Activated CD4-positive, alpha-beta T cell treated with anti-CD3 and anti-CD28 coated beads, Interleukin-2, amount 50 U/mL, for 4 hours (primary cell): ENCODE measurements at regions not wholly inside any gene's neighbourhood (a gene's known extent, or its start where the extent isn't known, plus 50 kb on each side); places are given as distances from the start of the nearest gene placed in this dataset.
"Not testable (repeated sequence)": the region's sequence is repeated elsewhere in the genome, so short reads cannot be mapped to it uniquely, and the experiment has no call there.

ENCODE experiments used
- DNase-seq, 2 experiments: peaks; one replicate each; pipeline ENCODE4 v3.0.0-alpha.2; 2020

DNA sequence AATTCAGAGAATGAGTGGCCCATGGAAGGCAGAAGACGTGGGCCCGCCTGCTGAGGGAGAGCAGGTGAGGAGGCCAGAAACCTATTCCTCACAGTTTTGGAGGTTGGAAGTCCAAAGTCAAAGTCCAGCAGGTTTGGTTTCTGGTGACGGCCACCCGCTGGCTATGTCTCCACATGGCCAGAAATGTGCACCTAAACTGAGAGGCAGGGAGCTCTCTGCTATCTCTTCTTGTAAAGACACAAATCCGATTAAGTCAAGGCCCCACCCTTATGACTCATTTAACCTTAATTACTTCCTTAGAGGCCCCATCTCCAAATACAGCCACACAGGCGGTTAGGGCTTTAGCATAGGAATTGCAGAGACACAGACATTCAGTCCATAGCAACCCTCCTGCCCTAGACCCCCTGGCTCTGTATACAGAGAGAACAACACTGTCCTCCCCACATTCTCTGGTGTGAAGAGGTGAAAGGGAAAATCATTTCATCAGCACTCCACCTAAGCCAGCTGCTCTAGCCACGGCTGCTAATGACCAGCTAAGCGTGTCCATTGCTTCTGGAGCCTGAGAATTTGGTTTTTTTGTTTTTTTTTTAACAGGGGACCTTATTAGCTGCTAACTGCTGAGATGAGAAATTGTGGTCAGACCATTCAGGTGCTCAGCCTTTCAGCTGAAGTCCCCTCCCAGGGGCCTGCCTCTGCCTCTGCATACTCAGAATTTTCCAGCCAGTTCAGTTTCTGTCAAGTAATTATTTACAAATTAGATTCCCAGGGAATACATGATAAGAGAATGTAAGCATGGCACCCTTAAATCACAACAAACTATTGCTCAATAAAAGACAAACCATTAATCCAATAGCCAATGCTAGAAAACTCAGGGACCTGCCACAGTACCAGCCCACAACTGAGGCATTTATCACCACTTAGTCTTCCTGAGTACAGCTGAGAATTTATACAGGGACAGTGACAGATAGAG, 368.7 kb upstream of the ID2 start:
- no peak for DNase-seq

DNA sequence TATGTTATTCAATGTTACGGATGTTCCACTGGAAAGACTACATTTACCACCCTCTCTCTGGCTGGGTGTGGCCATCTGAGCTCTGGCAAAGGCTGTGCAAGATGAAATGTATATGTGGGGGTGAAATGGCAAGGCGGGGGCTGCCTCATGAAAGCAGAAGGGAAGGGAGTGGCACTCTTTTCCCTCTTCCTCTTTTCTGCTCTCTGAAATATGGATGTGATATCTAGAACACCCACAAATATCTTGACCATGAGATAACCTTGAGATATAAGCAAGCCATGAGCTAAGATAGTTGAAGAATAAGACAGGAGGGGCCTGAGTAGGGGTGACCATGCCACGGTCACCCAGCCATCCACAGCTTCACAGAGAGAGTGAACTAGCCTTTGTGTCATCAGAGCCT, 367.8 kb upstream of the ID2 start:
- DNase-seq: no peak

DNA sequence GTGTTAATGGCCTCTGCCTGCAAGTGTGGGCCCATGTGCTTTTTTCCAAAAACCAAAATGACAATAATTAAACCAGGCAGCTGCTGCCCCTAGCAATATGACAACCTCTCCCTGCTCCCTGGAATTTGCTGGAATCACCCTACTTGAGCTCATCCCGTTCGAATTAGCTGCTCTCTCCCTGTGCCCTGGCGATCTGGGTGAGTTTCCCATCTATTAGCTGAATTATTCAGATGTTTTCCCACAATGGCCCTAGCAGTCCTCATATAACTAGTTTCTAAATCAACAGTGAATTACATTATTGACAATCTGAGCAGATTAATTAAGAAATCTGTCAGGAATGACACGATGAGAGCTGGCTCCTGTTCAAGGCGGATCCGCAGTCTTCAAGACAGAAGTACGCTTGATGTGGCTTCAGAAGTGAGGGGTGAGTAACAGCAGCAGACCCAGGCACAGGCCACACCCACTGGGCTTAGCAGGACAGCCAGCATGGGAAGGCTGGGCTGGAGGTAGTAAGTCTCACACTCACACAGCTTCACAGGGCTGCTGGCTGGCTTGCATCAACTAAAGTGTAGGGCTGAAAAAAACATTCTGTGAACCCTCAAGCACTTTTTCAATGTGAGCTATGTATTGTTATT, 366.2 kb upstream of the ID2 start:
- no peak for DNase-seq

DNA sequence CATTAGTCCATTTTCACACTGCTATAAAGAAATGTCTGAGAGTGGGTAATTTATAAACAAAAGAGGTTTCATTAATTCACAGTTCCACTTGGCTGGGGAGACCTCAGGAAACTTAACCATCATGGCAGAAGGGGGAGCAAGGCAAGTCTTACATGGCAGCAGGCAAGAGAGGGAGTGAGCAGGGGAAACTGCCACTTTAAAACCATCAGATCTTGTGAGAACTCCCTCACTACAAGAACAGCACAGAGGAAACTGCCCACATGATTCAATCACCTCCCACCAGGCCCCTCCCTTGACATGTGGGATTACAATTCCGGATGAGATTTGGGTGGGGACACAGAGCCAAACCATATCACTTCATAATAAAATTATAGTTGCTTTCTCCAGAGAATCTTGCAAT, 365.5 kb upstream of the ID2 start:
- no peak for DNase-seq

DNA sequence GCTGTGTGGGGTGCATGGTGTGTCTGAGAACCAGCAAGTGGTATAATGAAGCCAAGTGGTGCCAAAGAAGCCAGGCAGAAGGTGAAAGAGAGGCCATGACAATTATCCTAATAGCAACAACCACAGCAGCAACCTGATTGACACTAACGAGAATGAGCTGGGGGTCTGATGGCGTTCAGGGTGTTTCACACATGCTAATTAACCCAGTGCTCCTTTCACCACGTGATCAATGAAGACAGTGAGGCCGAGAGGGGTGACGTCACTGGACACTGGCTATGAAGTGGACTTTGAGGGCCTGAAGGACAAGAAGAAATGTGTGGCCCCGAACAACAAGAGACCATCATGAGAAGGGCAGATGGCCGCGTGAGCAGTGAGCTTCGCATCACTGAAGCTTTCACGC, 364.4 kb upstream of the ID2 start:
- no peak for DNase-seq

DNA sequence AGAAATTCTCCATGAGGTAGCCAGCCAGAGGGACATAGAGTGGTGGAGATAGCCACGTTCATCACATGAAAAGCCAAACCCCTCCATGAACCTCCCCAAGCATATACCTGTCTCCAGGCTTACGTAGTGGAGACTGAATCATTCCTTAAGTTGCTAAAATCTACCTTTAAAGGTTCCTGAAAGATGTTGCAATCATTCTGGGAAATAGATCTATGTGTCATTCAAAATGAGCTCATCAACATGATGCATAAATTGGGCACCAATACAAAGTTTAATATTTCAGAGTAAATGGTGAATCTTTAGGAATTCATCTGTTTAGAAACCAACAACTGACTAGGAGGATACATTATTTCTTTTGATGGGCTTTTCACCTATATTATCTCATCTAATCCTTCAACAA, 362.6 kb upstream of the ID2 start:
- no peak for DNase-seq

DNA sequence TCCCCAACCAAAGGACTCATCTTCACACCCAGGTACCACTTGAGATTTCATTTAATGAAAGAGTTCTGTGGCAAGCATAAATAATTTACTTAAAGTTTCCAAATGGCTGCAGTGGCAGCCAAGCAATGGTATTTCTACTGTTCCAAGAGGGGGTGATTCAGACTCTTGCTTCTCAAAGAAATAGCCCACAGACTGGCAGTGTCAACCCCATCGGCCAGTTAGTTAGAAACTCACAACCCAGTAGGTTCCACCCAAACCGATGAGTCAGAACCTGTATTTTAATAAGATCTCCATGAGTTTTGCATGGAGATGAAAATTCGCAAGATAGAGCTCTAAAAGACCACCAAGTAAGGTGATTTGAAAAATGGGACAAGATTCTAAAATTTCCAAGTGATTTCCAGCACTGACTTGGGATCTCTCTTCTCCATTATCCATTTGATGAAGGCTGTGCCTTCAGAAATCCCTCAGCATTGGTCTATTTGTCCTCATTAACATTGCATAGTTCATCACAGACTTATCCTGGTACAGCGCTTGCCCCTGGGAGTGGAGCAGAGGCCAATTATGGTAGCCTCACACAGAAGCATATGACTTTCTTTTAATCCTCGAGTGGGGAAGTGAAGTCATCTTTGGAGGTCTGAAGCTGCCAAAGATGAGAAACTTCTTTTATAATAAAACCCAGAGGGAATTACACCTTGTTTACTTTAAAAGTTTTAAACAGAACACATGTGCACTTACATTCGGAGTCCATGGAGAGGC, 361.4 kb upstream of the ID2 start:
- DNase-seq: no peak

DNA sequence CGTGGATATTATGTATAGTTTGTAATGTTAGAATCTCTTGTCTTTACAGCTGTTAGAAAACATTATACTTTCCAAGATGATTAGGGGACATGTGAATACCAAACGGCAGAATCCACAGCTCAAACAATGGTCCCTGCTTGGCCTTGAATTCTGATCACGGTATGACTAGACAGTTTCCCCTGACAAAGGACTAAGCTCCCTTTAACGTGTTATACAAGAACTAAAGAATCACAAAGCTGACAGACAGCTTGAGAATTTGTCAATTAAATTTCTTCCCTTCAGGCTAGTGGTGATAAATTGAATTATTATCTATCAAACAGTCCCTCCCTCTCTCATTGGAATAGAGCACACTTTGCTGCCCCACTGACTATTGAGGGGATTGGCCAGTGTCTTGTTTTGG, 359.2 kb upstream of the ID2 start:
- DNase-seq: no peak

DNA sequence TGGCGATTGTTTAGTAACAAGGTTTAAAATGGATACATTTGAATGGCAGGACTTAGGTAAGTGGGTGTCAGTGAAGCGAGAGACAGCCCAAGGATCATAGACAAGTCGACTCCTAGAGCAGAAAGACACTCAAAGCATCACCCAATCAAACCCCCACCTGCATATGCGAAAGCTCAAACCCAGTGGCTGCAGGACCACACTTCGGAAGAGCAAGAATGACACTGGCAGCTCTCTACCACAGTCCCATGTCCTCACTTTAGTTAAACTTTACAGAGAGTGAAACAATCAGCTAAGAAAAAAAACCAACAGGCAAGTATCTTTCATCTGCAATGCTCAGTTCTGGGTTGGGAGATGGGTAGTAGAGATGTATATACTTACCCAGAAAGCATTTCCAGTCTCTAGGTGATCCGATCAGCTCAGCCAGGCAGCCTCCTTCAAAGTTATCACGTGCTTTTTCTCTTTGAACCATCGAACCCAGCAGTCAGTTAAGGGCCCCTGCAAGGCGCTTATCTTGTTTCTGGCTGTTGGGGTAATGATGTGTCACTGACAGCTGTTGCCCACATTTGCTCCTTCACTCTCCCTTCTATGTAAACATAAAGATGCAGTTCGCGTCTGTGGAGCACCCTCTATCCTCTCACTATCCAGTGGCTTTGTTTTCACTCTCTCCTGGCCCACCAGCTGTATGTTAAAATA, 357.5 kb upstream of the ID2 start:
- DNase-seq: no peak

DNA sequence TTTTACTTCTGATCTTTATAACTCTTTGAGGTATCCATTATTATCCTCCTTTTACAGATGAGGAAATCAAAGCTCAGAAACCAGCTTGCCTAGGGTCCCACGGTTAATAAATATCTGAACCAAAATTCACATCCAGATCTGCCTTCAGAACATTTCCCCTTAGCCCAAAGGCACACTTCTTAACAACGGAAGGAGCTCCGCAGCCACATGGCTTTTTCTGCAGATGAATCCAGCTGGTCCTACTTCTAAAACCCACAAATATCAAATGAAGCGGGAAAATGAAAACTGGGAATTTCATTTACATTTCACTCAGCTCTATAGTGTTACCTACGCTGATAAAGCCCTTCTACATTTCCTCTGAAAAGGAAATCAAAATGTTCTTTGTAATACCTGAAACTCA, 357.0 kb upstream of the ID2 start:
- no peak for DNase-seq

DNA sequence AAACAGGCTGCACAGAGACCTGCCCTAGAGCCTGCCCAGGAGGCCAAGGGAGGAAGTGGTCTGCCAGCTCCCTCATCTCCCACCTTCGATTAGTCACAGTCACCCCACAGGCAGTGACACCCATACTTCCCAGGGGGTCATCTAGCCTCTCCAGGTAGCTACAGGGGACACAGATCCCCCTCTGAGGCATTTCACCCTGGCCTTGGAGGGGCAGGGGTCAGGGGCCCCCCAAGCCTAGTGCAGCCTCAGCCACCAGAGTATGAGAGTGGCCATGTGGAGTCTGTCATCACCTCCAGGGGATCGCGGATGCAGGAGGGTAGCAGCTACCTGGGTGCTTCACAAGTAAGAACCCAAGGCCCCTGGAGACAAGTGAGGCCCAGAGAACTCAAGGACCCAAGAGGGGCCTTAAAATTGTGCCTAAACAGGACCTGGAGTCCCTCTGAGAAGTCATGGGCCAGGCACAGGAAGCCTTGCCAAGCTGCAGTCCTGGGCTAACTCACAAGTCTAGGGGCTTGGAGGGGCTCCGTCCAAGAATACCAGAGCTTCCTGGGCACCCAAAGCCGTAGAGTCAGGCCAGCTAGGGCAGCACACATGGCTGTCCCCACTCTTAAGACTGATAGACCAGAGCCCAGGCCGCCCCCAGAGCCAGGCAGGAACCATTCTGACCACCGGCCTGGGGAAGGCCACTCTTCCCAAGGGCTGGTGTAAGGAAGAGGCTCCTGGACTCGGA, 354.3 kb upstream of the ID2 start:
- DNase-seq: no peak

DNA sequence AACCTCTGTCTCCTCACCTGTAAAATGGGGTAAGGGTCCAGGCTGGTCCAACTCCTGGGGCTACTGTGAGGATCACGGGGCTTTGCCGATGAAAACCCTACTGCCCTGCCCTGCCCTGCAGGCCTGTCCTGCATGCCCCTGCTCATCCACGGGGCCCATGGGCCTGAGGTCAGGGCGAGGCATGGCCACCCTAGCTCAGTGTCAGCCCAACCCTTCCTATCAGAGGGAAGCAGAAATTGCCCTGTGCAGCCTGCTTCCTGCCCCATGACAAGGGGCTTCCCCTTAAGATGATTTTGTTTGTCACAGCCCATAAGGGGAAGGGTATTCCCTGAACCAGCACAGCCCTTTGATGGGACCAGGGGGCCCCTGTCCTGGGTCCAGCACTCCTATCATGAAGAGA, 353.6 kb upstream of the ID2 start:
- no peak for DNase-seq

DNA sequence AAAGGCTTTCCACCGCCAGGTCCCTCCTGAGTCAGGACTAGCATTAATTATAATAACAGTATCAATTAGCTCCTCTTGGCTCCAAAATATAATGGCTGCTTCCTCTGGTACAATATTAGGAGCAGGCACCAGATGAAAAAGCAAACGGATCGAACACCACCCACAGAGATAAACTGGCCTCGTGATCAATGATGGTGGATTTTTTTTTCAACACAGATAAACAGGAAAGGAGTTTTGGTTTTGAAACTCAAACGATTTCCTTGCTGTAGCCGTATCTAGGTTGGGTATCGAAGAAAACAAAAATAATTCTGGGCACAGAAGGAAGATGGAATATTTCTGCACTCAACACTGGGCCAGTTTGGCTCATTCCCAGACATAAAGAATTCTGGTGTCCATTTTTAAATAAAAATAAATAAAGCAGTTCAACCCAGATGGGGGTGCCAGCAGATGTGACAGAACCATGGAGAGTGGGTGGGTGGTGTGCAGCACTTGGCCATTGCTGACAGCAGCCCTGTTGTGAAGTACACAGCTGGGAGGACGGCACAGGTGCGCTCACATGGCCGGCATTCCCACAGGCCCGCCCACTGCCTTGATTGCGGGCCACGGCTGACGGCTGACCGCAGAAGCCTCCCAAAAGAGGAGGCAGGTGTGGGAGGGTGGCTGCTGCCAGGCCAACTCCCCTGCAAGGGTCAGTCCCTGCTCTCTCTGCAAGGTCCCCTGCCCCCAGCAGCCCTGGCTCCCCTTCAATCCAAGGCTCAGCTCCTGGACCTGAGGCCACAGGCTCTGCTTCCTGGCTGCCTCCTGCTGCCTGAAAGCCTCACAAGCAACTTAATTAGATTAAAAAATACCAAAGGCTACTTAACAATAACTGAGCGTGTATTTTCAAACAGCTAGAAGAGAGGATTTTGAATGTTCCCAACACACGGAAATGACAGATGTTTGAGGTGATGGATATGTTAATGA, 351.9 kb upstream of the ID2 start:
- no peak for DNase-seq

DNA sequence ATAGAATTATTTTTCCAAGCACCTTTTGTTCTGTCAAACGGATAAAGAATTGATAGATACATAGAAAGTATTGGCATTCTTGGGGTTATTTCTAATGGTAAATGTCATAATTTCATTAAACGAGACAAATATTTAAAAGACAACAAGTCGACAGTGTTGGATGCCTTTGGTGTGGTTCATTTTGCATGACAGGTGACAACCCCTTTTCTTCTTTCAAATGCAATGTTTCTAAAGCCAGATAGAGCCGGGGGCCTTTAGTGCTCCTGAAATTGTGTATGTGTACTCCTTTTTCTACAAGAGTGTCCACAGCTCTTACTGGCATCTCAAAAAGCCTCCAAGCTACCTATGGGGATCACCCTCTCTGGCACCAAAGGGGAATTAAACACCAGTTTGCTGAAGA, 350.8 kb upstream of the ID2 start:
- DNase-seq: no peak

DNA sequence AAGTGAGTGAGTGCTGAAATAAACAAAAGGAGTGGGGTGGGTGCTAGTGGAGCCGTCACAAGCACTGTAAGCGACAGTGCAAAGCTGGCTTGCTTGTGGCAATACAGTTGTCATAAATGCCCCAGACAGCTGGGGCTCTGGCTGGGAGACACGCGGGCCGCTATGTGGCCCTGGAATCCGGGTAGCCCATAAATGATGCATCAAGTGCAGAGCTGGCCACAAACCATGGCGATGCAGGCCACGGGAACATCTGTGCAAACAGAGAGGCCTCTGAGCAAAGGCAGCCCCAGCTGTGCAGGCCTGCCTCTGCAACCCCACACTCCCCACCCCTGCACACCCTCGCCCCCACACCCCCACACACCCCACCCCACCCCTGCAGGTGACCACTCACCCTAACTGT, 349.2 kb upstream of the ID2 start:
- DNase-seq: no peak

DNA sequence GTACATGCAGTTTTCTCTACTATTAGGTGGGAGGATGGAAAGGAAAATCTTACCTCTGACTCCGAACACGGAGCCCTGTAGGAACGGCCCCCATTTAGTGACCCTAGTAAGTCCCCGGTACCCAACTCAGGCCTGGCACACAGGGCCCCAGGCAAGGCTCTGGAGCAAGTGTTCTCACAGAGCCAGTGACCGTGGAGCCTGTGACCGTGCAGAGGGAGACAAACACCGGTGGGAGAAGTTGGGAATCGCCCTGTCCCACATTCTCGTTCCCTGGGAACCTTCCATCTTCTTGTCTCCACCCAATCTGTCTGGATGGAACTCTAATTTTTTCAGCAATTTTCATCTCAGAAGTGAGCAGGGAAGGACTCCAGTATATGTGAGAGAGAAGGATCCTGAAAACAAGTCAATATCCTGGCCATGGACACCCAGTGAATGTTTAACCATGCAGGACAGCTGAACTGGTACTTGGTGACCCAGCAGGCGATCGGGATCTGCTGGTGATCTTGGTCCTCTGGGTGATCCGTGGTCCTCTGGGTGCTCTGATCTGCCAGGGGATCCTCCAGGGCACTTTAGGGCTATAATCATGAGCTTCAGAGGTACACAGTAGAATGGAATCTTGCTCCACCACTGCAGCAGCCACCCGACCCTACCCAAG, 348.6 kb upstream of the ID2 start:
- DNase-seq: no peak

DNA sequence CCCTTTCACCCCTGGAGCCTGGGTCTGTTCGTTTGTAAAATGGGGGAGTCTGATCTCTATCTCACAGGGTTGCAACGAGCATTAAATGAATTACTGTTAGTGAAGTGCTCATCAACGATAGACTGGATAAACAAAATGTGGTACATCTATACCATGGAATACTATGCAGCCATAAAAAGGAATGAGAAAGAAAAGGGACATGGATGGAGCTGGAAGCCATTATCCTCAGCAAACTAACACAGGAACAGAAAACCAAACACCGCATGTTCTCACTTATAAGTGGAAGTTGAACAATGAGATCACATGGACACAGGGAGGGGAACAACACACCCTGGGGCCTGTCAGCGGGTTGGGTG, 348.0 kb upstream of the ID2 start:
- not testable (repeated sequence) for DNase-seq

DNA sequence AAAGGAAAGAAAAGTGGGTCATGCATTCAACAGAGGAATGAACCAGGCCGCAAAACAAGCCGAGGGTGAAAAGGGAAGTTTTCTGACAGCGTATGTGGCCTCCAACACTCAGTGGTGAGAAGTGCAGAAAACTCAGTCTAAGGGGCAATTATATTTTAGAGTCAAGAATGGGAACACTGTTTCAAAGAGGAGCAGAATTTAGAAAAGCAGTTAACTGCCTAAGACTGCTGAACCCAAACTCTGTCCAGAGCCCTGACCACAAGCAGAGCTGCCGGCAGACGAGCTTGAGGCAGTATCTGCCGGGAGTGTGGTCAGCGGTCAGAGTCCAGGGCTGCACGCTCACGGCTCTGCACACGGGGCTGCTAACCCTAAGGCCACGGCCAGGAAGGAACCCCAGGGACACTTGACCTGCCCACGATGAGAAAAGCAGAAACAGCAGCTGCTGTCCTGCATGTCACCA, 347.0 kb upstream of the ID2 start:
- no peak for DNase-seq

DNA sequence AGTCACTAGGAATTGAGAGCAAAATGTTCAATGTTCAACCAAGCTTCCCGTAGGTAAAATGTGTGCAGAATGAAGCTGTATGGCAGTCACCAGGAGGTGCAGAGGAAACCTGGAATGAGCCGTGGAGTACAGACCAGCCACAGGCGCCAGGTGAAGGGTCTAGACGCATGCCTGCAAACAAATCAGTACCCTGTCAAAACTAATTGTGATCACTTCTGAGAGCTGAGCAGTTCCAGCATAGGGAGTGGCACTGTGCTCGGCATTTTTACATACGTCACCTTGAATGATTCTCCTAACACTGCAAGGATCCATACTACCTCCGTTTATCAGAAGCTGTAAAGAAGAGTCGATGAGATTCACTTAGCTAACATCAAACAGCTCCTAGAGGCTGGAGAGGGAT, 346.1 kb upstream of the ID2 start:
- no peak for DNase-seq

DNA sequence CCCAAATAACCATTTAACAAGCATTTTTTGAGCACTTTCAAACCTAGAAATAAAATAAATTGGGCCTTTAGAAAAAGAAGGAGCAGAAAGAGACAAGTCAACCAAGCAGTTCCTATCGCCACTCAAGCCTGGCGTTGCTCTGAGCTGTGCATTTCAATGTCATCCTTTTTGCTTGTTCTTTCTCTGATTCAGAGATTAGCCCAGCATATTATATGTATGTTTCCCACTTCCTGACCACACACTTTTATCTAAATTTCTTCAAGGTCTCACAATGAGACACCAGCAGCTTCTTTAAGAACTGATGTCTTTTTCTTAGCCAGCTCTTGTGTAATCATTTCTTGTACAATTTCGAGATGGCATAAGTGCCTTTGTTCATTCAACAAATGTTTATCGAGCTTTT, 344.5 kb upstream of the ID2 start:
- no peak for DNase-seq

DNA sequence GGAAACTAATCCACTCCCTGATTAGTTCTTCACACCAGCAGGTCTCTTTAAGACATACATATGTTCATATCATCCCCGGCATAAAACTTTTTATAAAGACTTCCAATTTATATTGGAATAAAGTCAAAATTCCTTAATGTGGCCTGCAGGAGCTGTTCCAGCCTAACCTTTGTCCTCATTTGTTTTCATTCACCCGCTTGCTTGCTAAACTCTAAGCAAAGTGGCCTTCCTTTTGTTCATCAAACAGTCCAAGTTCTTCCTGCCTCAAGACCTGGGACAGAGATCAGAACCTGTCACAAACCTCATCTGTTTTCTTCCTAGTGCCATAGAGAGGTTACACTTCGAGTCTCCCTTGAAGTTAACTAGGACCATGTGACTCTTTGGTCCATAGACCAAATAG, 339.4 kb upstream of the ID2 start:
- DNase-seq: no peak
